Head of caudate nucleus (tissue), 42 donors: ENCODE measurements at regions not wholly inside any gene's neighbourhood (a gene's known extent, or its start where the extent isn't known, plus 50 kb on each side); places are given as distances from the start of the nearest gene placed in this dataset.
A peak's percentile ranks its signal among the peaks of the same experiment; 100 is the strongest.

Experiments used
- DNase-seq, 42 donors: peaks; one replicate each; pipeline versions ENCODE4 v3.0.0 to v3.0.0-alpha.2; 2020 to 2021; ENCODE audit warnings: mixed read lengths in 7 of 42
- intact Hi-C: fragments of 100-400 bp; cut with DNase I; formaldehyde crosslinking; loops from one replicate; pipeline ENCODE4 v1.15.0; 2022

- DNase-seq: no peak
- intact Hi-C loops: no loop called here
Measured at GRCh38 chr5:143986516-143987212, 174.7 kb downstream of the HMHB1 start.

- DNase-seq: no peak
- intact Hi-C loops: no loop called here
Measured at GRCh38 chr5:143987264-143987663, 175.3 kb downstream of the HMHB1 start.

- no peak for DNase-seq
- intact Hi-C loops: no loop called here
Measured at GRCh38 chr5:143987751-143988560, 176.0 kb downstream of the HMHB1 start.

- DNase-seq: no peak
- intact Hi-C loops: no loop called here
Measured at GRCh38 chr5:143992496-143992895, 178.0 kb downstream of the YIPF5 start.

- intact Hi-C loops: no loop called here
- DNase-seq: no peak
Measured at GRCh38 chr5:144002876-144003275, 167.6 kb downstream of the YIPF5 start.

GRCh38 chr5:144003636-144004035 lies 166.8 kb downstream of the YIPF5 start:
- intact Hi-C loops: no loop called here
- DNase-seq: no peak

GRCh38 chr5:144004146-144004545 lies 166.3 kb downstream of the YIPF5 start:
- DNase-seq: no peak
- intact Hi-C loops: no loop called here

GRCh38 chr5:144004751-144005150 lies 165.7 kb downstream of the YIPF5 start:
- DNase-seq: no peak
- intact Hi-C loops: no loop called here

GRCh38 chr5:144009116-144009515 lies 161.3 kb downstream of the YIPF5 start:
- DNase-seq: no peak
- intact Hi-C loops: no loop called here

- DNase-seq: no peak
- intact Hi-C loops: no loop called here
Measured at GRCh38 chr5:144011388-144011787, 159.1 kb downstream of the YIPF5 start.

- DNase-seq: no peak
- intact Hi-C loops: no loop called here
Measured at GRCh38 chr5:144013816-144014215, 156.6 kb downstream of the YIPF5 start.

GRCh38 chr5:144015961-144016360 lies 154.5 kb downstream of the YIPF5 start:
- intact Hi-C loops: no loop called here
- no peak for DNase-seq

- no peak for DNase-seq
- intact Hi-C loops: no loop called here
Measured at GRCh38 chr5:144017119-144017518, 153.3 kb downstream of the YIPF5 start.

GRCh38 chr5:144017631-144018030 lies 152.8 kb downstream of the YIPF5 start:
- intact Hi-C loops: no loop called here
- no peak for DNase-seq

GRCh38 chr5:144024090-144024489 lies 146.4 kb downstream of the YIPF5 start:
- intact Hi-C loops: no loop called here
- DNase-seq: no peak

GRCh38 chr5:144024545-144024944 lies 145.9 kb downstream of the YIPF5 start:
- intact Hi-C loops: no loop called here
- no peak for DNase-seq

- intact Hi-C loops: no loop called here
- DNase-seq: no peak
Measured at GRCh38 chr5:144026286-144026685, 144.2 kb downstream of the YIPF5 start.

- intact Hi-C loops: no loop called here
- DNase-seq: peak in 11 of 42 donors; percentile 13 to 55 (median 26)
Measured at GRCh38 chr5:144028058-144028457, 142.4 kb downstream of the YIPF5 start.

GRCh38 chr5:144028636-144029035 lies 141.8 kb downstream of the YIPF5 start:
- no peak for DNase-seq
- intact Hi-C loops: no loop called here

GRCh38 chr5:144030904-144031303 lies 139.6 kb downstream of the YIPF5 start:
- intact Hi-C loops: no loop called here
- no peak for DNase-seq

GRCh38 chr5:144032375-144032774 lies 138.1 kb downstream of the YIPF5 start:
- intact Hi-C loops: loop anchor here (2.0 kb wide), 1 partner anchor 34 kb away; no protein-coding TSS in a partner anchor
- DNase-seq: no peak
